Esophagus squamous epithelium (tissue), 5 donors: ENCODE measurements at regions not wholly inside any gene's neighbourhood (a gene's known extent, or its start where the extent isn't known, plus 50 kb on each side); places are given as distances from the start of the nearest gene placed in this dataset.

ENCODE experiments used
- DNase-seq: peaks from one replicate; lab custom pipeline; 2025; lab: John Stamatoyannopoulos, UW
- H3K27ac ChIP-seq, 4 donors: fragments of 200-600 bp; sonication (generic); one replicate each; pipeline ENCODE4 v1.5.1; 2016 to 2019; ENCODE audit warnings: mild to moderate bottlenecking in 1 of 4
- H3K27me3 ChIP-seq, 4 donors: fragments of 200-600 bp; sonication (generic); 1 replicate in 3 of 4; 2 replicates in 1 of 4; pipeline versions ENCODE4 v1.5.1 to v1.6.0; 2017 to 2021; ENCODE audit warnings: antibody characterized with exemption in 1 of 4
- H3K36me3 ChIP-seq, 3 donors: fragments of 200-600 bp; sonication (generic); one replicate each; pipeline ENCODE4 v1.5.1; 2016 to 2019
- H3K4me1 ChIP-seq, 3 donors: fragments of 200-600 bp; sonication (generic); one replicate each; pipeline ENCODE4 v1.5.1; 2017 to 2019
- H3K4me3 ChIP-seq, 4 donors: fragments of 200-600 bp; sonication (generic); 1 replicate in 3 of 4; 2 replicates in 1 of 4; pipeline ENCODE4 v1.5.1; 2016 to 2019; ENCODE audit warnings: mild to moderate bottlenecking in 2 of 4, moderate library complexity in 1 of 4
- H3K9me3 ChIP-seq, 3 donors: fragments of 200-600 bp; sonication (generic); one replicate each; pipeline ENCODE4 v1.5.1; 2016 to 2019
- CTCF ChIP-seq, 6 experiments: fragments of 450-650 bp in 4 of 6; fragments of 200-600 bp in 2 of 6; sonication (generic) in 2 of 6; IDR thresholded peaks; one replicate each; pipeline ENCODE4 v1.5.1; 2016 to 2019; ENCODE audit warnings: antibody characterized with exemption in 6 of 6, mild to moderate bottlenecking in 4 of 6, moderate library complexity in 4 of 6
- POLR2A ChIP-seq, 4 donors: fragments of 450-650 bp; IDR thresholded peaks; one replicate each; pipeline ENCODE4 v1.6.1; 2017; ENCODE audit warnings: antibody characterized with exemption in 4 of 4, mild to moderate bottlenecking in 4 of 4, moderate library complexity in 3 of 4
- WGBS, 2 donors: methylation state at CpG; one replicate each; pipeline ENCODE4 v1.1.5; 2018; 5-methylcytosine and 5-hydroxymethylcytosine counted together
- intact Hi-C: fragments of 100-400 bp; cut with DNase I; formaldehyde crosslinking; loops from one replicate; pipeline ENCODE4 v1.15.0; 2022
- donor health status: DM: yes; HTN: yes; CAD: no.

DNA sequence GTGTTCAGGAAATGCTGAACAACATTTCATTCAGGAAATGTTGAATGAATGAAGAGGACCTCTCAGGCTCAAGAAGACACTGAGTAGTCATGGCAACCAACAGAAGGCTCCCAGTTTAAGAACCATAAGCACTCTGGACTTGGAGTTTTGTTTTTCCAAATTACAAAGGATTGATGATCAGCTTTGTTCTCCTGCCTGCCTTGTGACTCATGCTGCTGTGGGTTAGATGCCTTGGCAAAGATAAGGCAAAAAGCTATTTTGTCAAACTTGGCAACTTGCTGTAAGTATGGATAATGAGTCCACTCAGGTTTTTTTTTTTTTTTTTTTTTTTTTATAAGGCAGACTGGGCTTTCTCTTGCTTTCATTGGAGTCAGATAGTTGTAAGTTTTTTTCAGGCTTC lies 365.0 kb downstream of the TMEM232 start:
- intact Hi-C loops, result no loop called here

DNA sequence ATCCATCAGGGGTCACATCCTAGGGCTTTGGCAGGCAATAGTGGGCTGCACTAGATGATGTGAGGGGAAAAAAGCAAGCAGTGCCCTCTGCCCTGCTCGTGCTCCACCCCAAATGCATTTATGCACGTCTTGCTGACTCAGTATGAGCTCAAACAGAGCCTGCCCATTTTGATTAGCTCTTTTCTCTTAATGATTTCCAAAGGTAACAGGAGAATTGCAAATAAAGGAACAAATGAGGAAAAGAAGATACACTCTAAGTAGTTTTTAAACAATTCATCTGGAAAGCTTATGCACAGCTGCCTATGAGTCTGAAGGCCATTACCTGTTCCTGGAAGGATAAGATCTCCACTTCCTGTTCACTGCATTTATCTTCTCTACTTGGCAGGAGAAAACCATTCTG lies 364.2 kb downstream of the TMEM232 start:
- Histone ChIP-seq H3K36me3 (no peaks in the 10 kb centered on the region), H3K9me3 (no peaks in the 10 kb centered on the region), H3K27me3 (no peaks in the 10 kb centered on the region), H3K4me1 (no peaks in the 10 kb centered on the region), H3K27ac (no peak overlapping the region), H3K4me3 (no peak overlapping the region)
- TF ChIP-seq POLR2A (IDR thresholded peaks at IDR 0.05) (no peak), CTCF (IDR thresholded peaks at IDR 0.05) (no peak)
- intact Hi-C loops, result no loop called here
- DNase-seq, result no peak
- 22 to 29% methylated on average over 2 of the region's 2 CpGs for WGBS, 2 donors

More for the DNA sequence above, 365.0 kb downstream of the TMEM232 start:
- Histone ChIP-seq H3K36me3 (no peaks in the 10 kb centered on the region), H3K9me3 (no peaks in the 10 kb centered on the region), H3K4me3 (no peak overlapping the region), H3K27me3 (no peaks in the 10 kb centered on the region), H3K4me1 (no peaks in the 10 kb centered on the region), H3K27ac (no peak overlapping the region)
- DNase-seq, result no peak
- no peak for TF ChIP-seq CTCF (IDR thresholded peaks at IDR 0.05)
- TF ChIP-seq POLR2A (IDR thresholded peaks at IDR 0.05), result no peak

DNA sequence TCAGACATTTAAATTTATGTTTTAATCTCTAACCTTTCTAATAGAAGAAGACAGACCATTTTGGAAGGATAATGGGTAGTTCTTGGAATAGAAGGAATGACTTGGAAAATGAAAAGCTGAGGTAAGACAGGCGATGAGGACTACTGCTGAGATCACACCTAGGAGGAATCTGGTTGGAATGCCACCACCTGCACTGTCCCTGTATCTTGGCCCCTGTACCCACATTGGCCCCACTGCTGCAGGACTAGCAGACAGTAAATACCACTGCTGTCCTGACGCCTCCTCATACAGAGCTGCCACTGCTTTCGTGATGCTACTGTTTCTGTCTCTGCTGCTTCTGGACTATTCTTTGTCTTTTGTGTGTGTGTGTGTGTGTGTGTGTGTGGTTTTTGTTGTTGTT lies 359.8 kb downstream of the TMEM232 start:
- TF ChIP-seq CTCF (IDR thresholded peaks at IDR 0.05) (no peak), POLR2A (IDR thresholded peaks at IDR 0.05) (no peak)
- WGBS, 2 donors, result 67 to 79% methylated on average over 1 to 3 of the region's 3 CpGs
- Histone ChIP-seq H3K9me3 (no peaks in the 10 kb centered on the region), H3K4me1 (no peaks in the 10 kb centered on the region), H3K27ac (no peak overlapping the region), H3K4me3 (no peak overlapping the region), H3K36me3 (no peaks in the 10 kb centered on the region), H3K27me3 (no peaks in the 10 kb centered on the region)
- no peak for DNase-seq
- intact Hi-C loops, result no loop called here
